GM12878 (cell line): ENCODE measurements at regions not wholly inside any gene's neighbourhood (a gene's known extent, or its start where the extent isn't known, plus 50 kb on each side); places are given as distances from the start of the nearest gene placed in this dataset.

ENCODE experiments used
- ASH2L ChIP-seq: fragments of 300-600, 200-600 bp; sonication (generic); IDR thresholded peaks from 2 replicates; pipeline ENCODE4 v1.6.1; 2017; ENCODE audit warnings: low read depth, mild to moderate bottlenecking, borderline replicate concordance
- CEBPB ChIP-seq, 2 experiments: fragments of 150-350 bp in 1 of 2; IDR thresholded peaks; 2 replicates each; pipeline ENCODE4 v1.6.1; 2012 to 2014; ENCODE audit warnings: low read depth in 2 of 2, low read length in 2 of 2, borderline replicate concordance in 1 of 2, inconsistent platforms in 1 of 2
- NBN ChIP-seq: fragments of 450-650 bp; IDR thresholded peaks from 2 replicates; pipeline ENCODE4 v1.6.1; 2016
- POLR2A ChIP-seq: IDR thresholded peaks from 2 replicates; pipeline ENCODE4 v1.6.1; 2011; ENCODE audit warnings: low read depth, mild to moderate bottlenecking, low read length
- RFX5 ChIP-seq: IDR thresholded peaks from 2 replicates; pipeline ENCODE4 v1.6.1; 2011; ENCODE audit warnings: low read depth, low read length, improper control_type of control experiment
- SIX5 ChIP-seq: IDR thresholded peaks from 2 replicates; pipeline ENCODE4 v1.6.1; 2011; ENCODE audit warnings: mild to moderate bottlenecking, low read depth, low read length, moderate library complexity; ENCODE audit not compliant: severe bottlenecking
- SPI1 ChIP-seq: IDR thresholded peaks from 2 replicates; pipeline ENCODE4 v1.6.1; 2011; ENCODE audit warnings: low read depth, mild to moderate bottlenecking, low read length, moderate library complexity, borderline replicate concordance; ENCODE audit not compliant: insufficient read depth
- ZNF207 ChIP-seq: fragments of 450-650 bp; IDR thresholded peaks from 2 replicates; pipeline ENCODE4 v1.6.1; 2014; ENCODE audit warnings: antibody characterized with exemption, mild to moderate bottlenecking, borderline replicate concordance
- ZZZ3 ChIP-seq: IDR thresholded peaks from 2 replicates; pipeline ENCODE4 v1.6.1; 2011; ENCODE audit warnings: low read depth; ENCODE audit not compliant: control insufficient read depth, insufficient read length
- TF ChIP-seq, protein P1 (sequence below): fragments of 450-650 bp; IDR thresholded peaks from 2 replicates; pipeline ENCODE4 v1.6.1; 2018; ENCODE audit warnings: mild to moderate bottlenecking, low read depth, moderate library complexity; ENCODE audit not compliant: partially characterized antibody
- TF ChIP-seq, protein P2 (sequence below): IDR thresholded peaks from 2 replicates; pipeline ENCODE4 v1.6.1; 2012; ENCODE audit warnings: improper control_type of control experiment, low read depth, low read length; ENCODE audit not compliant: insufficient replicate concordance
- TF ChIP-seq, protein P3 (sequence below): IDR thresholded peaks from 2 replicates; pipeline ENCODE4 v1.6.1; 2011; ENCODE audit warnings: low read depth, mild to moderate bottlenecking, low read length, moderate library complexity, borderline replicate concordance; ENCODE audit errors: extremely low read depth
- TF ChIP-seq, protein P4 (sequence below): IDR thresholded peaks from 2 replicates; pipeline ENCODE4 v1.6.1; 2012; ENCODE audit warnings: low read depth, low read length, improper control_type of control experiment

DNA sequence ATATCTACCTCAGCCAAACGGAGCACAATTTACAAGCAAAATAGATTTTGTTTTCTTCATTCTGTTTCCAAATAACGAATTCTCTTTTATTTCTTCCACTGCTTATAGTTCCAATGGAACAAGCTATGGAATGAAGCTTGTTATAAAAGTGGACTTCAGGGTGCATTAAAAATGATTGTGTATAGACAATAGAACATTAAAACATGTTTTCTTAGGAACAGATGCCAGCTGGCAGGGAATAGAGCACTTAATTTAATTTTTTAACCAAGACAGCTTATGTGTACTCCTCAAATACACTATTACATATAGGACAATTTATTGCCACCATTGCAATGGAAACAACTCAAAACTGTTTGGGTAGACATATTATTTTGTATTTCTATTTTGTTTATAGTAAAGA lies 860.1 kb upstream of the TYRP1 start (continued):
- TF ChIP-seq, protein P1, sequence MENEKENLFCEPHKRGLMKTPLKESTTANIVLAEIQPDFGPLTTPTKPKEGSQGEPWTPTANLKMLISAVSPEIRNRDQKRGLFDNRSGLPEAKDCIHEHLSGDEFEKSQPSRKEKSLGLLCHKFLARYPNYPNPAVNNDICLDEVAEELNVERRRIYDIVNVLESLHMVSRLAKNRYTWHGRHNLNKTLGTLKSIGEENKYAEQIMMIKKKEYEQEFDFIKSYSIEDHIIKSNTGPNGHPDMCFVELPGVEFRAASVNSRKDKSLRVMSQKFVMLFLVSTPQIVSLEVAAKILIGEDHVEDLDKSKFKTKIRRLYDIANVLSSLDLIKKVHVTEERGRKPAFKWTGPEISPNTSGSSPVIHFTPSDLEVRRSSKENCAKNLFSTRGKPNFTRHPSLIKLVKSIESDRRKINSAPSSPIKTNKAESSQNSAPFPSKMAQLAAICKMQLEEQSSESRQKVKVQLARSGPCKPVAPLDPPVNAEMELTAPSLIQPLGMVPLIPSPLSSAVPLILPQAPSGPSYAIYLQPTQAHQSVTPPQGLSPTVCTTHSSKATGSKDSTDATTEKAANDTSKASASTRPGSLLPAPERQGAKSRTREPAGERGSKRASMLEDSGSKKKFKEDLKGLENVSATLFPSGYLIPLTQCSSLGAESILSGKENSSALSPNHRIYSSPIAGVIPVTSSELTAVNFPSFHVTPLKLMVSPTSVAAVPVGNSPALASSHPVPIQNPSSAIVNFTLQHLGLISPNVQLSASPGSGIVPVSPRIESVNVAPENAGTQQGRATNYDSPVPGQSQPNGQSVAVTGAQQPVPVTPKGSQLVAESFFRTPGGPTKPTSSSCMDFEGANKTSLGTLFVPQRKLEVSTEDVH: no peak
- TF ChIP-seq CEBPB (IDR thresholded peaks at IDR 0.05; ENCODE audit: borderline replicate concordance in 1 of 2, low read depth in 2 of 2, low read length in 2 of 2) (no peak), ASH2L (no peak), SPI1 (no peak), ZZZ3 (no peak), SIX5 (no peak), NBN (no peak), RFX5 (no peak), POLR2A (no peak), ZNF207 (no peak)
- TF ChIP-seq, protein P2, sequence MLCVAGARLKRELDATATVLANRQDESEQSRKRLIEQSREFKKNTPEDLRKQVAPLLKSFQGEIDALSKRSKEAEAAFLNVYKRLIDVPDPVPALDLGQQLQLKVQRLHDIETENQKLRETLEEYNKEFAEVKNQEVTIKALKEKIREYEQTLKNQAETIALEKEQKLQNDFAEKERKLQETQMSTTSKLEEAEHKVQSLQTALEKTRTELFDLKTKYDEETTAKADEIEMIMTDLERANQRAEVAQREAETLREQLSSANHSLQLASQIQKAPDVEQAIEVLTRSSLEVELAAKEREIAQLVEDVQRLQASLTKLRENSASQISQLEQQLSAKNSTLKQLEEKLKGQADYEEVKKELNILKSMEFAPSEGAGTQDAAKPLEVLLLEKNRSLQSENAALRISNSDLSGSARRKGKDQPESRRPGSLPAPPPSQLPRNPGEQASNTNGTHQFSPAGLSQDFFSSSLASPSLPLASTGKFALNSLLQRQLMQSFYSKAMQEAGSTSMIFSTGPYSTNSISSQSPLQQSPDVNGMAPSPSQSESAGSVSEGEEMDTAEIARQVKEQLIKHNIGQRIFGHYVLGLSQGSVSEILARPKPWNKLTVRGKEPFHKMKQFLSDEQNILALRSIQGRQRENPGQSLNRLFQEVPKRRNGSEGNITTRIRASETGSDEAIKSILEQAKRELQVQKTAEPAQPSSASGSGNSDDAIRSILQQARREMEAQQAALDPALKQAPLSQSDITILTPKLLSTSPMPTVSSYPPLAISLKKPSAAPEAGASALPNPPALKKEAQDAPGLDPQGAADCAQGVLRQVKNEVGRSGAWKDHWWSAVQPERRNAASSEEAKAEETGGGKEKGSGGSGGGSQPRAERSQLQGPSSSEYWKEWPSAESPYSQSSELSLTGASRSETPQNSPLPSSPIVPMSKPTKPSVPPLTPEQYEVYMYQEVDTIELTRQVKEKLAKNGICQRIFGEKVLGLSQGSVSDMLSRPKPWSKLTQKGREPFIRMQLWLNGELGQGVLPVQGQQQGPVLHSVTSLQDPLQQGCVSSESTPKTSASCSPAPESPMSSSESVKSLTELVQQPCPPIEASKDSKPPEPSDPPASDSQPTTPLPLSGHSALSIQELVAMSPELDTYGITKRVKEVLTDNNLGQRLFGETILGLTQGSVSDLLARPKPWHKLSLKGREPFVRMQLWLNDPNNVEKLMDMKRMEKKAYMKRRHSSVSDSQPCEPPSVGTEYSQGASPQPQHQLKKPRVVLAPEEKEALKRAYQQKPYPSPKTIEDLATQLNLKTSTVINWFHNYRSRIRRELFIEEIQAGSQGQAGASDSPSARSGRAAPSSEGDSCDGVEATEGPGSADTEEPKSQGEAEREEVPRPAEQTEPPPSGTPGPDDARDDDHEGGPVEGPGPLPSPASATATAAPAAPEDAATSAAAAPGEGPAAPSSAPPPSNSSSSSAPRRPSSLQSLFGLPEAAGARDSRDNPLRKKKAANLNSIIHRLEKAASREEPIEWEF: no peak
- TF ChIP-seq, protein P3, sequence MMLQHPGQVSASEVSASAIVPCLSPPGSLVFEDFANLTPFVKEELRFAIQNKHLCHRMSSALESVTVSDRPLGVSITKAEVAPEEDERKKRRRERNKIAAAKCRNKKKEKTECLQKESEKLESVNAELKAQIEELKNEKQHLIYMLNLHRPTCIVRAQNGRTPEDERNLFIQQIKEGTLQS: no peak
- TF ChIP-seq, protein P4, sequence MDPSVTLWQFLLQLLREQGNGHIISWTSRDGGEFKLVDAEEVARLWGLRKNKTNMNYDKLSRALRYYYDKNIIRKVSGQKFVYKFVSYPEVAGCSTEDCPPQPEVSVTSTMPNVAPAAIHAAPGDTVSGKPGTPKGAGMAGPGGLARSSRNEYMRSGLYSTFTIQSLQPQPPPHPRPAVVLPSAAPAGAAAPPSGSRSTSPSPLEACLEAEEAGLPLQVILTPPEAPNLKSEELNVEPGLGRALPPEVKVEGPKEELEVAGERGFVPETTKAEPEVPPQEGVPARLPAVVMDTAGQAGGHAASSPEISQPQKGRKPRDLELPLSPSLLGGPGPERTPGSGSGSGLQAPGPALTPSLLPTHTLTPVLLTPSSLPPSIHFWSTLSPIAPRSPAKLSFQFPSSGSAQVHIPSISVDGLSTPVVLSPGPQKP: no peak
